ENCODE measurements at regions not wholly inside any gene's neighbourhood (a gene's known extent, or its start where the extent isn't known, plus 50 kb on each side); places are given as distances from the start of the nearest gene placed in this dataset.

- TF ChIP-seq, protein P1, sequence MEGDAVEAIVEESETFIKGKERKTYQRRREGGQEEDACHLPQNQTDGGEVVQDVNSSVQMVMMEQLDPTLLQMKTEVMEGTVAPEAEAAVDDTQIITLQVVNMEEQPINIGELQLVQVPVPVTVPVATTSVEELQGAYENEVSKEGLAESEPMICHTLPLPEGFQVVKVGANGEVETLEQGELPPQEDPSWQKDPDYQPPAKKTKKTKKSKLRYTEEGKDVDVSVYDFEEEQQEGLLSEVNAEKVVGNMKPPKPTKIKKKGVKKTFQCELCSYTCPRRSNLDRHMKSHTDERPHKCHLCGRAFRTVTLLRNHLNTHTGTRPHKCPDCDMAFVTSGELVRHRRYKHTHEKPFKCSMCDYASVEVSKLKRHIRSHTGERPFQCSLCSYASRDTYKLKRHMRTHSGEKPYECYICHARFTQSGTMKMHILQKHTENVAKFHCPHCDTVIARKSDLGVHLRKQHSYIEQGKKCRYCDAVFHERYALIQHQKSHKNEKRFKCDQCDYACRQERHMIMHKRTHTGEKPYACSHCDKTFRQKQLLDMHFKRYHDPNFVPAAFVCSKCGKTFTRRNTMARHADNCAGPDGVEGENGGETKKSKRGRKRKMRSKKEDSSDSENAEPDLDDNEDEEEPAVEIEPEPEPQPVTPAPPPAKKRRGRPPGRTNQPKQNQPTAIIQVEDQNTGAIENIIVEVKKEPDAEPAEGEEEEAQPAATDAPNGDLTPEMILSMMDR (IDR thresholded peaks at IDR 0.05; ENCODE audit: low read length) = no peak
- no peak for TF ChIP-seq EZH2 (optimal IDR thresholded peaks at IDR 0.05; ENCODE audit: low read depth, low read length)
- TF ChIP-seq EZH2phosphoT487 (IDR thresholded peaks at IDR 0.05; ENCODE audit: low read length) = no peak
Observed at GRCh38 chr2:66832646-66833435, 397.9 kb downstream of the MEIS1 start.

Measured in MM.1S (cell line).